BE2C (cell line): ENCODE measurements at regions not wholly inside any gene's neighbourhood (a gene's known extent, or its start where the extent isn't known, plus 50 kb on each side); places are given as distances from the start of the nearest gene placed in this dataset.

Experiments
- DNase-seq: peaks from one replicate; pipeline ENCODE4 v3.0.0-alpha.2; 2020
- H3K27me3 ChIP-seq: fragments of 250-450 bp; sonication (Bioruptor Pico); 2 replicates; pipeline ENCODE4 v1.5.1; 2020; ENCODE audit warnings: mild to moderate bottlenecking
- H3K36me3 ChIP-seq: fragments of 250-450 bp; sonication (Bioruptor Pico); 2 replicates; pipeline ENCODE4 v1.5.1; 2020; ENCODE audit warnings: mild to moderate bottlenecking
- H3K4me1 ChIP-seq: fragments of 250-450 bp; sonication (Bioruptor Pico); 2 replicates; pipeline ENCODE4 v1.5.1; 2020
- H3K4me3 ChIP-seq: 2 replicates; pipeline ENCODE4 v1.5.1; 2011; ENCODE audit warnings: low read depth, low read length
- H3K9me3 ChIP-seq: fragments of 250-450 bp; sonication (Bioruptor Pico); 2 replicates; pipeline ENCODE4 v1.5.1; 2020
- CTCF ChIP-seq: IDR thresholded peaks from 2 replicates; pipeline ENCODE4 v1.5.1; 2012; ENCODE audit warnings: mild to moderate bottlenecking, low read depth, low read length

GRCh38 chr11:21625982-21626381 is 566.9 kb upstream of the ANO5 start:
- Histone ChIP-seq H3K27me3 (no peaks in the 10 kb centered on the region), H3K9me3 (no peaks in the 10 kb centered on the region), H3K36me3 (no peaks in the 10 kb centered on the region), H3K4me3 (no peak overlapping the region), H3K4me1 (no peaks in the 10 kb centered on the region)
- no peak for TF ChIP-seq CTCF
- no peak for DNase-seq

GRCh38 chr11:21628641-21629040 is 564.2 kb upstream of the ANO5 start:
- no peaks in the 10 kb centered on the region for H3K27me3 ChIP-seq
- TF ChIP-seq CTCF = no peak
- H3K36me3 ChIP-seq = no peaks in the 10 kb centered on the region
- no peaks in the 10 kb centered on the region for H3K9me3 ChIP-seq
- H3K4me3 ChIP-seq = no peak overlapping the region
- H3K4me1 ChIP-seq = no peaks in the 10 kb centered on the region
- DNase-seq = no peak

GRCh38 chr11:21630934-21631478 is 561.9 kb upstream of the ANO5 start:
- Histone ChIP-seq H3K36me3 (no peaks in the 10 kb centered on the region), H3K9me3 (no peaks in the 10 kb centered on the region), H3K4me1 (no peaks in the 10 kb centered on the region), H3K4me3 (no peak overlapping the region), H3K27me3 (no peaks in the 10 kb centered on the region)
- no peak for DNase-seq
- no peak for TF ChIP-seq CTCF

- no peaks in the 10 kb centered on the region for H3K4me1 ChIP-seq
- no peak for DNase-seq
- TF ChIP-seq CTCF = no peak
- no peaks in the 10 kb centered on the region for H3K36me3 ChIP-seq
- H3K9me3 ChIP-seq = no peaks in the 10 kb centered on the region
- no peak overlapping the region for H3K4me3 ChIP-seq
- no peaks in the 10 kb centered on the region for H3K27me3 ChIP-seq
These were observed 560.9 kb upstream of the ANO5 start for GRCh38 chr11:21631991-21632390.

GRCh38 chr11:21634491-21634890 is 558.4 kb upstream of the ANO5 start:
- no peak for TF ChIP-seq CTCF
- H3K36me3 ChIP-seq = no peaks in the 10 kb centered on the region
- no peaks in the 10 kb centered on the region for H3K9me3 ChIP-seq
- peak; percentile 34 for DNase-seq
- H3K4me3 ChIP-seq = no peak overlapping the region
- no peaks in the 10 kb centered on the region for H3K4me1 ChIP-seq
- no peaks in the 10 kb centered on the region for H3K27me3 ChIP-seq

GRCh38 chr11:21634956-21635355 is 557.9 kb upstream of the ANO5 start:
- Histone ChIP-seq H3K9me3 (no peaks in the 10 kb centered on the region), H3K4me3 (no peak overlapping the region), H3K36me3 (no peaks in the 10 kb centered on the region), H3K4me1 (no peaks in the 10 kb centered on the region), H3K27me3 (no peaks in the 10 kb centered on the region)
- DNase-seq = no peak
- TF ChIP-seq CTCF = no peak
